ENCODE measurements at regions not wholly inside any gene's neighbourhood (a gene's known extent, or its start where the extent isn't known, plus 50 kb on each side); places are given as distances from the start of the nearest gene placed in this dataset.

DNA sequence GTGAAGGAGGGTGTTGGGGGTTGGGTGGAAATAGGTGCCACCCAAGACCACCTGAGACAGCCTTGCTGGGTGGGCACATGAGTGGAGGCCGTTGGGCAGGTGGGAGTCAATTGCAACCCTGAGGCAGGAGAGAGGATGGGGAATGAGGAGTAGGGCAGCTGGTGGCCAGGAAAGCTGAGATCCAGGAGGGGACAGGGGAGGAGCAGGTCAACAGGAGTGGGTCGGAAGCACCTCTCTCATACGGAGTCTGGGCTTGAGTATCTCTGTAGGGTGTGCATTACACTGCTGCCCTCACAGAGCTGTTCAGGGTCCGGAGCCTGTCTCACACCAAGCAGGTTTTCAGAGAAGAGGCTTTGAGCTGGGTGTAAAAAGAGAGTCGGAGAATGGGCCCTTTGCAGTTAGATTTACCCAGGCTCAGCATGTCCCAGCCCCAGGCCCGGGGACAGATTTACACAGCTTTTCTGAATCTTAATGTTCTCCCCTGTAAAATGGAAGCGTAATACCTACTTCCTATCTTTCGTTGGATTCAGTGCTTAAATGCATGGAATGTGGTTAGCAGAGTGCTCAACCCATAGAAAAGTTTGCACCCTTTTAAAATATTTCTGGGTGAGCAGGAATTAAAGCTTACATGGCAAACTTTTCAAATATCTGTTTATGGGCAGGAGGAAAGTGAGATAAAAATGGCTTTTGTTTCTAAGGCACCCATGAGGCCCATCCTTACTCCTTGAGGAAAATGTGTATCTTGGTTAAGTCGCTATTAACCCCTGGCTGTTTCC lies 144.0 kb upstream of the MYCN start:
- no peak for DNase-seq

DNA sequence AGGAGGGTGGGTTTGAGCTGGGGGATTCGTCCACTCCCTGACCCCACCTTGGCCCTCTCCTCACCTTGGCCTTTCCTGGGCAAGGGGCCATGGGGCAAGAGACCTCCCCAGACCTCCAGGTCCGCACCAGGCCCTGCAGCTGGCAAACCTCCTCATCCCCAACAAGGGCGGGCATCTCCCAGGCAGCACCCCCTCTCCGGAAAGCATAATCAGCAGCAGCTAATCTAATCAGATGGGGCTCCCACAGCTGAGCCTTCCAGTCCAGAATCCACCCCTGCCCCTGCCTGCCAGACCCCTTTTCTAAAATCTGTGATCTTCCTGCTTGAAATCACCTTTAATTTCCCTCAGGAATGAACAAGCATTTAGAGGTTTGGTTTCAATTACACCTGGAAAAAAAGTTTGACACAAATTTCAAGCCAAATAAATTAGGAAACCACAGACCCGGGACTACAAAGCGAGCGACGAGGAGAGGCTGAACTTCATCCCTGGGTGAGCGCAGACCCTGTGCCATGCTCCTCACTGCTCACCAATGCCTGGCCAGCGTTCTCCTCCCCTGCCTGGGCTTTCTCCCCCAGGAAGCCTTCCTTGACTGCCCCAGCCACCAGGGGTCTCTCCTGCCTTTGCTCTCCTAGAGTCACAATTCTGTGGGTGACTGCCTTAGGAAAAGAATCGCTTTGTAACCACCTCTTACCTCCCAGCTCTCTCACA lies 143.0 kb upstream of the MYCN start:
- DNase-seq: no peak

DNA sequence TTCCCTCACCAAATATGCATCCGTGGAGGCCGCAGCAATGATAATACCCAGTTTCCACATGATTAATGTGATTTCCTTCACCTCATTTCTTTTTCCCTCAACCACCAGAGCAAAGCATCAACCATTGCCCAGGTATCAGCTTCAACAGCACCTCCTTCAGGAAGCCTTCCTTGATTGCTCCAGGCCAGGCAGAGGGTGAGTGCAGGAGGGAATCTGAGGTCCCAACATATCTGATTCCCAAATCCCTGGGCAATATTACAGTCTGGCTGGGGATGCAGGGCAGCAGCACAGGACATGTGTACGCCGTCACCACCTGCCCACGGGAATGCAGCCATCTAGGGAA lies 142.4 kb upstream of the MYCN start:
- DNase-seq: no peak

DNA sequence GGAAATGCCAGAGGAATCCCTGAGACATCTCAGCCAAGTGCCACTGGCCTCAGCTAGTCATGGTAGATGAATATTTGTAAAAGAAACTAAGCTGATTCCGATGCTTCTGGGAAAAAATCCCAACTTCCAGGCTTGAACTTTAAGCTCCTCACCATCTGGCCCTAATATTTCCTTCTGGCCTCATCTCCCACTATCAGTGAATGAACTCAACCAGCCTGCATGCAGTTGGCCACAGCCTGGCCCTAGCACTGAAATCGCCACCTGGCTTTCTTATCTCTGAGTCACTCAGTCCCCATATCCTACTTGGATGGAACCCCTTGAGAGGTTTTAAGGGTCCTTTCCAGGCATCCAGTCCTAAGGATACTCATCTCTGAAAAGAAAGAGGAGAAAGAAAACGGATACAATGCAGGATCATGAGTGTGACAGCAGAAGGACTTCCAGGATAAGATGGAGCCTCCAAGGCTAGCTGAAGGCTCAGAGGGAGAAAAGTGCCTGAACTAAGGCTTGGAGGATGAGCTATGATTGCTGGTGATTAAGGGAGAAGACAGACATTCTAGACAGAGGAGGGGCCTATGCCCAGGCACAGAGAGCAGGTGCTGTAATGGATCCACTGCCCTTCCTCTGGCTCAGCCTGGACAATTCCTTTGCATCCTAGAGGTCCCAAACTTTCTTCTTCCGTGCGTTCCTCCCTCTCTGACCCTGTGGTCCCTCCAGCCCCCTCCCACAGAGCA lies 141.5 kb upstream of the MYCN start:
- no peak for DNase-seq

DNA sequence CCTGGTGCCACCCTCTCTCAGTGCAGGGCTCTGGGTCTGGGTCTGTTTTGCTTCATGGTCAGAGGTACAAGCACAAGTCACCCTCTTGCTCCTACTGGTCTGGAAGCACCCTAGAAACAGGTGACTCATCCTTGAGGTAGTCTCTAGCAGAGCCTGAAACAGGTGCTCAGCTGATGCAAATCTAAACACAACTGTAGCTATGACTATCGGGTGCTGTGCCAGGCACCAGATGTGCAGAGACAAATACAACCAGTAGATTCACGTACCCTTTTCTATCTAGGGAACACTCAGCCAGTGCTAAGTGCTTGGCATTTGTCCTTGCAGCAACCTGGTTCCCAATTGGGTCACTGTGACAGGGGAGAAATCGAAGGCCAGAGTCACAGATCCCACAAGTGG lies 140.9 kb upstream of the MYCN start:
- no peak for DNase-seq

DNA sequence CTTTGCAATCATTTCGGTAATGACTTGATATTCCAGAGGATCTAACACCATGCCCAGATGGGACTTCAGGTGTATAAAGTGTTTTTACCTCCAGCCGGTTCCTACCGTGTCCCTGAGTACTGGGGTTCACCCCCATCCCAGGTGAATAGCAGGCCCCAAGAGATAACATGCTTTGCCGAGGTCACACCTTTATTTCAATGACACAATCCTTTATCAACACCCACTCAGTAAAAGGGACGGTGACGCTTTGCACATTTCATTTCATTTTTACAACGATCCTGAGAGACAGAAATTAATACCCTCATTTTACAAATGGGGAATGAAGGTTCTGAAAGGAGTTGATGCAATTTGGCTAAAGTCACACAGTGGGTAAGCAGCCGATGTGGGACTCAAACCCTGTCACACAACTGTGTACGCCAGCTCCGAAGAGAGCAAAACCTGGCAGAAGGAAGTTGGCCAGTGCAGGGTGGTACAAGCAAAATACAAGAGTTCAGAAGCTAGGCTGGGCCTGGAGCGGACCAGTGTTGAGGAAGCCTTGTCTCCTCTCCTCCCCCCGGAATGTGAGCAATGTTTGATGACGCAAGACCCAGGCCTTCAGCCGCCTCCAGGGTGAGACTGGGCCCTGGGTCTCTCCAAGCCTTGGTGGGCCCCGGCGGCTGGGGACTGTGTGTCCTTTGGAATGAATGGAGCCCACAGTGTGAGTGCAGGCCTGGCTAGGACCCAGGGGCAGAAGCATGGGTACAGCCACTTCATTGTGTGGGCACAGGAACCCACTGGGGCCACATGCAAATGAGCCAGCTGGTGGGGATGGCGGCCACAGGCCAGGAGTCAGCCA lies 139.6 kb upstream of the MYCN start:
- peak in 2 of 4 experiments; percentile 4 to 6 for DNase-seq

DNA sequence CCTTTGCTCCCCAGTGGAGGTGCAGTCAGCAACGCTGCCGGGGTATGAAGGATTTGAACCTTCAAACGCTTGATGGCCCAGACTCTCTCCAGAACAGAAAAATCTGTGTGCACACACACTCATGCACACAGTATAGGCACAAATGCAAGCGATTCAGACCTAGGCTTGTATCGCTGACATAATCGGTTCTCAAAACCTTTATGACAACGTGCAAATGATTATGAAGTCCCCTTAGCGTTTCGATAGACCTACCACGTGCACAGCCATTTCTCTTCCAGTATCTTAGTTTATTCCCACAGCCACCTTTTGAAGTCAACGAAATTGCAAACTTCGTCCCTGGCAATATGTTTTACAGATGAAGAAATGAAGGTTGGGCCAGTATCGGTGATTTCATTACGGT lies 138.9 kb upstream of the MYCN start:
- no peak for DNase-seq

DNA sequence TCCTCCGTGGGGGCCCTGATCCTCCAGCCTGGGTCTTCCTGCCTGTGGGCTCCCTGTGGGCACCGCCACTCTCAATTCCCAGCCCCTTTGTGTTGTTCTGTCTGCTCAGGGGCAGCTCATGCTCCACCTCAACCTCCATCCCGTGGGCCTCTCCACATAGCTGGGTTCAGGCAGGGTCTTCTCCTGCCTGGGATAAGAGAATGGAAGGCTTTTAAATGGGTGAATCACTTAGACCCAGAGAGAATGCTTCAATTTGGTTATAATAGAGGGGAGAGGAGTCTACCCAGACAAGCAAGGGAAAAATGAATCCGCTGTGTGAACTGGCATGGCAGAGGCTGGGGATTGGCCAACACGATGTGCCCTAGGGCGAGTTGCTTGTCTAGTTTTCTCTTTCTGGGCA lies 138.4 kb upstream of the MYCN start:
- DNase-seq: no peak

DNA sequence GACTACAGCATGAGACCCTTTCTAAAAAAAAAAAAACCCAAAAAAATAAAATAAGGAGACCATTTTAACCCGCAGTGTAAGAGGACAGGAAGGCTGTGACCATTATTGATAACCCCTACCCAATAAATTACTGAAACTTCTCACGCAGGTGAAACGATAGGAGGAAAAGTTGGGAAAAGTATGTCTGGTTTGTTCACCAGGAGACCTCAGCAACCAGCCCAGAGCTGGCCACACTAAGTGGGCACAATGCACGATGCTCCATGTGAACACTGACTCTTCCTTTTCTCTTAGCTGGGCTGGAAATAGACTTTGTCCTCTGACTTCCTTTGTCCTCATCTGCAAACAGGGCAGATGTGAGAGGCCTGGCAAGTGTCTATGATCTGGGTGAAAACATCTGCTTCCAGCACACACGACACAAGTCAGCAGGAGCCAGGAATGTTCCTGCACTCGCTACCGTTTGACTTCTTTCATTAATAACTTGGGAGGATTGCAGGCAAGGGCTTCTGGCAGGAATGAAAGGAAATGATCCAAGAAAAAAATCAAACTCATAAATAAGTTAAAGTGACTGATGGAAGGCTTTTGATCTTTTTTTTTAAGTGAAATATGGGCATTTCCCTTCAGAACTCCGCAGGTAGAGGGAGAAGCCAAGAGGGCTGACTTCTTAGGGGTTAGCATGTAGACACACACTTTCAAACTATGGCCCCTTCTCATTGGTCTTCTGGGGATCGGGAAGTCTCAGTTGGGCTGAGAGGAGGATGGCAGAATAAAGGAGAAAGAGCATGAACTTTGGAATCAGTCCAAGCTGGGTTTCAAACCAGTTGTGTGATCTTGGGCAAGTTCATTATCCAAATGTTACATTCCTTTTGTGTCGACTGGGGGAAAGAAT lies 137.4 kb upstream of the MYCN start:
- DNase-seq: no peak

DNA sequence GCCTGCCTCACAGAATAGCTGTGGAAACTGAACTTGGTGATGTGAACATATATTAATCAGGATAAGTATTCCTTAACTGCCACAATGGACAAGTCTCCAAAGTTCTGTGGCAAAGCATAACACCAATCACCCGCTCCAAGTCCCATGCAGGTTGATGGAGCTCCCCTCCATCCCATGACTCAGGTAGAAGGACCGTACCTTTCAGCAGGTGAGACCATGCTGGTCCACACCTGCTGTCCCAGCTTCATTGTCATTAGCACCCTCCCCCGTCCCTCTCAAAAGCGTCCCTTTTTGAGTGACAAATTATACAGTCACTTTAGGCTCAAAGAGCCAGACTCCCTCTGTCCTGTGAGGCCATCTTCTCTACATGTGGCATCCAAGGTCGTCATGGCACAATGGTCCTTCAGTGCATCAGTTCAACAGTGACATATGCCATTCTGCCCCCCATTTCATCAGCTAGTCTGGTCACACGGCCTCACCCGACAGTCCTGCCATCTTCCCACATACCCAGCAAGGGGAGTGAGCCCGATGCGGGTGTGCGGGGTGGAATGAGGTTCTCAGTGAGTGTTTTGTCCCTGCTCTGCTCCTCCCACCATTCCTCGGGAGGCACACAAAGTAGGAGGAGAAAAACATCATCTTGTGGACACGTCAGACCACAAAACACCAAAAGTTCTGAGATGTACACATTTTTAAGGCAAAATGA lies 136.7 kb upstream of the MYCN start:
- no peak for DNase-seq

DNA sequence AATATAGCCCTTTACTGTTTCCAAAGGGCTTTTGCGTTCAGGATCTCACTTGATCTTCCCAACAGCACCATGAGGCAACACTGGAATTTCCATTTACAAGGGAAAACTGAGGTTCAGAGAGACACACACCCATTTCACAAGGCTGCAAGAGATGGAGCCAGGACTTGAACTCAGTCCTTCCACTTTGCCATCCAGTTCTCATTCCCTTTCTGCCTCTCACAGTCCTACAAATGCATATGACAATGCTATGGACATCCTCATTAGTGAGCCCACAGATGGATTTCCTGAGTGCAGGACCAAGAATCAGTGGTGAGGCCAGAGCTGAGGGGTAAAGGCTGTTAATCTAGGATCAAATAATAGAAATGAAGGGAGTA lies 136.1 kb upstream of the MYCN start:
- no peak for DNase-seq

DNA sequence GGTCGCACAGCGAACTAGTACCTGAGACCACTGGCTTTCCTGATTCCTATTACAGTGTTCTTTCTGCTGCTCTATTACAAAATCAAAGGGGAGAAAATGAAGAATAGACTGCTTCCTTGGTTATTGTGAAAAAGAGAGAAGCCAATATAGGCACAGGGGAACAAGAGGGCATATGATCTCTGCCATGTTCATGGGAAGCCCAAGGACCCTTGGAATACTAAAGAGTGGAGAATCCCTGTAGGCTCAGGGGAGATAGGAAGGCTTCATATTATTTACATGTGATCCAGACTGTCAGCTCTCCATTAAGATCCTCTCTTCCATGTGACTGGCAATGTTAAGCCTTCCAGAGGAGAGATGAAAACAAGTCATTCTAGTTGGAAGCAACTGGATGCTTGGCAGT lies 135.7 kb upstream of the MYCN start:
- DNase-seq: no peak

DNA sequence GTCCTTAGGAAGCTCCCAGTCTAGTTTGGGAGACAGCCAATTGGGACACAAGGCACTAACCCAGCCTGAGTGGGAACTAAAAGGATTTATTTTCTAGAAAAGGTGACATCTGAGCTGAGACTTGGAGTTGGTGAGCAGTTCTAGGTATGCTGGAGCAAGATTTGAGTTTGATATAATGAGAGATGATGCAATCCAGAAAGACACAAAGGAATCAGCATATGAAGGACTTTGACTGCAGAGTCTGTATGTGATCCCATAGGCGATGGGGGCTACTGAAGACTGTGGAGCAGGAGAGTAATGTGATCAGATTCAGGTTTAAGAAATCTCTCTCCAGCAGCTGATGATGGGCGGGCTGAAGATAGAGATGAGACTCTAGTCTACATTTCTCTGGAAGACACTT lies 135.1 kb upstream of the MYCN start:
- no peak for DNase-seq

DNA sequence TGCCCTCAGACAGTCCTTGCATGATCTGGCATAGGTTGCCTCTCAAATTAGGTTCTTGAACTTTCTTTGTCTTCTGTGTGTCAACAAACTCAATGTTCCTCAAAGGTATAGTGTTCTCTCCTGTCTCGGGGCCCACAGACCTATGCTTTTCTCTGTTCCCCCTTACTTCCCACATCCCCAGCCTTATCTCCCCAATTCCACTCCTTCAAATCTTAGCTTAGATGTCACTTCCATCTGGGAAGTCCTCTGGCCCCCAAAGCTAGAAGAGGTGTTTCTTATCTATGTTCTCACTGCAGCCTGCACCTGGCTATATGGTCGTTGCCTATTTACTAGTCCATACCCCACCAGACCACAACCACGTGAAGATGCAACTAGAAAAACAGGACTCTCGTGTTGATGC lies 134.6 kb upstream of the MYCN start:
- no peak for DNase-seq

DNA sequence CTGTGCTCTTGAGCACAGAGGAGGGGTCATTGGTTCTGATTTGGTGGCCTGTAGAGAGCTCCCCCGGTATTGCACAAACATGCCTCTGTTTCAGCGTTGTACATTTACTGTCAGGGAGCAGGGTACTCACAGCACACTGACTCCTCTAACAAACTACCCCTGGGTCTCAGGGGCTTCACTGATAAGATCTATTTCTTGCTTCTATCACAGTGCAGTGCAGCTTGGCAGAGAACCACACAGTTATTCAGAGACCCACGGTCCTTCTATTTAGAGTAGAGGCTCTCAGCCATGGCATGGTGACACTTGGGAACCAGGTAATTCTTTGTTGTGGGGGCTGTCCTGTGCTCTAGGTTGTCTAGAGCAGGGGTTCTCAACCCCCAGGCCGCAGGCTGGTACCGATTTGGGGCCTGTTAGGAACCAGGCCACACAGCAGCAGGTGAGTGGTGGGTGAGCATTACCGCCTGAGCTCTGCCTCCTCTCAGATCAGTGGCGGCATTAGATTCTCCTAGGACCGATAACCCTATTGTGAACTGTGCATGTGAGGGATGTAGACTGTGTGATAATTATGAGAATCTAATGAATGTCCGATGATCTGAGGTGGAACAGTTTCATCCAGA lies 133.4 kb upstream of the MYCN start:
- no peak for DNase-seq

DNA sequence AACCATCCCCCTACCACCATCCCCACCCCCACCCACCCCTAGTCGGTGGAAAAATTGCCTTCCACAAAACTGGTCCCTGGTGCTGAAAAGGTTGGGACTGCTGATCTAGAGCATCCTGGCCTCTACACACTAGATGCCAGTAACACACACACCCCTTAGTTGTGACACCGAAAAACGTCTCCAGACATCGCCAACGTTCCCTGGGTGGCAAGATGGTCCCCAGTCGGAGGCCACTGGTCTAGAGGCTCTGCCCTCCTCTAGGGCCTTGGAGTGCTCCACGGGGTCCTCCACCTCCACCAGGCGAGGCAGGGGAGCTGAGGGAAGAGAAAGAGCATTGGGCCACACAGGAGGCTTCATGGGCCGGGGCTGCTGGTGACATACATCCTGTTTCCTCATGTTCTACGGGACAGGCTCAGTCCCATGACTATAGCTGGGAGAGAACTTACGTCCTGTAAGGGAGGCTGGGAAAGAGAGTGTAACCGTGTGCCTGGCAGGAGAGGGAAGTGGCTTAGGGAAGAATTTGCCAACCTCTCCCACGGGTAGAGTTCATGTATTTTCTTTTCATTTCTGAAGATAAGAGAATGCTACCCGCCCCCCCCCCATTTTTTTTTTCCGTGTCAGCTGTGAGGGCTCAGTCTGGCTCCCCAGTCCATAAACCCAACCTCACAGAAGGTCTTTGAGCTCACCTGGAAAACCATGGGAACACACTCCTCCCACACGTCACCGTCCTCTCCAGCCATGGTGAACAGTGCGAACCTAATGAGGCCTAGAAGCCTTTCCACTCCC lies 132.7 kb upstream of the MYCN start:
- peak in 1 of 4 experiments; percentile 5 for DNase-seq

DNA sequence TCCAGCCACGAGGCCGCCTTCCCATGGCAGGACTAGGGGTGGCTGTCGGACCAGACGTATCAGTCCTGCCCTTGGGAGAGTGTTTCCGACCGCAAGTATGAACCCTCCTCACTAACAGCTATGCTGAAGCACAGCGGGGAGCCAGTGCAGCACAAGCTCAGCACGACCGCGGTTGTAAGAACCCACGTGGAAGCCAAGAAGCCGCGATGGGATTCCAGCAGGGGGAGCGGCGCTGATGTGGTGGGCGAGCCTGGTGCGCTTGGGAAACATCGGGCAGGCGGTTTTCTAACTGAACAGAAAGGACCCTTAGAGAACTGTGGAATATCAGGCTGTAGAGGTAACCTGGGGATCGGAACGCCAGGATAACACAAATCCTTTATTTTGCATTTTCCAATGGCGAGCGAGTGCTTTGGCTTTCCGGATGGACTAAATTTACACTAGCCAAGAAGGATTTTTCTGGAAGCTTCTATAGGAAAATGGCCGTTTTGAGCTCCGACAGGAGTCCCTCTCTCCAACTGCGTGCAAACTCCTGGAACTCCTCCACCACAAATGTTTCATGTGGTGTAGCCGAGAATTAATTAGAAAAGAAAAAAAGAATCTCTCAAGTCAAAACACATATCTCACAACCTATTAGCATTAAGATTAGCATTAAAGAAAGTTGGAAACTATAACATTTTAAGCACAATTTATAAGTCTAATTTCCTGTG lies 132.0 kb upstream of the MYCN start:
- no peak for DNase-seq

DNA sequence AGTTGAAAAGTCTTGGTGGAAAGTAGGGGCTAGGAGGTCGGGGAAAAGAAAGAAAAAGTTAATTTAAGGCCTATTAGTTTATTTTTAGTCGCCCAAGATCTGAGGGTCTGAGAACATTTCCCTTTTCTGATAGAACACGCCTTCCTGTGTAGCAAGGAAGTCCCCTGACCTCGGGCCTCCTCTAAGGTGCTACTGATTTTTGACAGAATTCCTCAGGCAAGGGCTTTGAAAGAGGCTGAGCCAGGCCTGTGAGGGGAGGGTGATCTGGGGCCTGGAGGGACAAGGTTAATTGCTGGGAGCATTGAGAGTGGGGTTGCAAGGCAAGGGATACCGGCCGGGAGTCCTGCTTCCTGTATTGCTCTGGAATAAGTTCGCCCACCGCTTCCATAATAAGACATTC lies 131.4 kb upstream of the MYCN start:
- DNase-seq: no peak

DNA sequence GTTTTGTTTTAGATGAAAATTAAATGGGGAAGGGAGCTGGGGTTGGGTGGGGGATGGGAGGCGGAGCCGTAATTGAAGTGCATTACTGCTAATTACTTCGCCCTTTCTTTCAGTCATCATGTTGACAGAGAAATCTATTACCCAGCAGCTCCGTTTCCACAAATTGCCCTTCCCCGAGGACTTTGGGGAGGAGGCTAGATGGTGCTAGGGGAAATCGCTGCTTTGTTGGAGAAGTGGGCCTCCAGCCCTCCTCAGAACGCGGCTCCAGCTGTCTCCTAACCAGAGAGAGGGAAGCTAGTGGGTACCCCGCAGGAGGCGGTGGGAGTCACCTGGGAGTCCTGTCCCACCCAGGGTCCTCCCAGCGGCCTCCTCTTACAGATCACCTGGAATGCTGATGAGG lies 130.9 kb upstream of the MYCN start:
- DNase-seq: no peak
